Kidney (tissue), 13 donors: ENCODE measurements at regions not wholly inside any gene's neighbourhood (a gene's known extent, or its start where the extent isn't known, plus 50 kb on each side); places are given as distances from the start of the nearest gene placed in this dataset.

Experiments used
- DNase-seq, 5 donors: peaks; one replicate each; pipeline ENCODE4 v3.0.0-alpha.2; 2013 to 2020
- FAIRE-seq: peaks from 2 replicates; lab custom pipeline; 2012; peaks lifted over from hg19 to GRCh38; lab: Jason Lieb, UNC
- H3K27ac ChIP-seq, 2 donors: one replicate each; pipeline ENCODE4 v1.7.0; 2013; ENCODE audit warnings: low read depth in 2 of 2, low read length in 2 of 2, inconsistent platforms in 1 of 2
- H3K27me3 ChIP-seq: one replicate; pipeline ENCODE4 v1.7.1; 2013; ENCODE audit warnings: low read length, inconsistent platforms; ENCODE audit not compliant: control insufficient read depth, insufficient read depth
- H3K36me3 ChIP-seq, 3 donors: one replicate each; pipeline versions ENCODE4 v1.7.0 to v1.7.1; 2013; ENCODE audit warnings: low read length in 3 of 3, control low read depth in 1 of 3, inconsistent platforms in 1 of 3; ENCODE audit not compliant: insufficient read depth in 3 of 3, control insufficient read depth in 2 of 3
- H3K4me1 ChIP-seq, 3 donors: one replicate each; pipeline versions ENCODE4 v1.7.0 to v1.7.1; 2013; ENCODE audit warnings: low read length in 3 of 3, inconsistent platforms in 1 of 3, low read depth in 1 of 3; ENCODE audit not compliant: control insufficient read depth in 2 of 3, insufficient read depth in 2 of 3
- H3K4me3 ChIP-seq, 3 donors: one replicate each; pipeline versions ENCODE4 v1.7.0 to v1.8.1; 2013; ENCODE audit warnings: low read length in 3 of 3, control low read depth in 1 of 3, inconsistent platforms in 1 of 3
- H3K9ac ChIP-seq, 3 donors: one replicate each; pipeline versions ENCODE4 v1.7.0 to v1.7.1; 2013; ENCODE audit warnings: low read length in 3 of 3, control low read depth in 1 of 3, inconsistent platforms in 1 of 3
- H3K9me3 ChIP-seq, 3 donors: one replicate each; pipeline versions ENCODE4 v1.7.0 to v1.7.1; 2013; ENCODE audit warnings: low read length in 3 of 3, control low read depth in 1 of 3, inconsistent platforms in 1 of 3; ENCODE audit not compliant: control insufficient read depth in 2 of 3, insufficient read depth in 1 of 3
- CTCF ChIP-seq: IDR thresholded peaks from 3 replicates; pipeline ENCODE4 v1.5.1; 2012; ENCODE audit warnings: mild to moderate bottlenecking, moderate library complexity, borderline replicate concordance; ENCODE audit not compliant: insufficient read depth; ENCODE audit errors: extremely low read depth
- intact Hi-C: fragments of 100-400 bp; cut with DNase I; formaldehyde crosslinking; loops from one replicate; pipeline ENCODE4 v1.11.1; 2022
- donor health status: control.
- donor health status: control.
- donor health status: control.
- donor health status: control.
- donor health status: control.
- donor health status: DM: yes; HTN: yes; CAD: no.
- donor health status: Normal renal cell carcinoma (clear cell type).

GRCh38 chr3:95097493-95097892 is 1034.6 kb downstream of the NSUN3 start:
- H3K4me1 ChIP-seq, result no peaks in the 10 kb centered on the region
- intact Hi-C loops, result no loop called here
- peak in 2 of 5 donors; percentile 1 for DNase-seq

GRCh38 chr3:95120921-95121320 is 1058.1 kb downstream of the NSUN3 start:
- intact Hi-C loops, result no loop called here
- Histone ChIP-seq H3K27me3 (no peaks in the 10 kb centered on the region), H3K9ac (no peak overlapping the region), H3K36me3 (no peaks in the 10 kb centered on the region), H3K4me1 (no peaks in the 10 kb centered on the region), H3K4me3 (no peak overlapping the region), H3K9me3 (no peaks in the 10 kb centered on the region), H3K27ac (no peak overlapping the region)
- no peak for FAIRE-seq
- no peak for TF ChIP-seq CTCF
- DNase-seq, result no peak

More at GRCh38 chr3:95097493-95097892, 1034.6 kb downstream of the NSUN3 start:
- H3K9ac ChIP-seq, result no peak overlapping the region
- H3K9me3 ChIP-seq, result no peaks in the 10 kb centered on the region
- no peak overlapping the region for H3K27ac ChIP-seq
- no peak for FAIRE-seq
- no peaks in the 10 kb centered on the region for H3K27me3 ChIP-seq
- TF ChIP-seq CTCF, result no peak
- H3K4me3 ChIP-seq, result no peak overlapping the region
- no peaks in the 10 kb centered on the region for H3K36me3 ChIP-seq

GRCh38 chr3:95123104-95123503 is 1060.2 kb downstream of the NSUN3 start:
- H3K9ac ChIP-seq, result no peak overlapping the region
- H3K27ac ChIP-seq, result no peak overlapping the region

More at GRCh38 chr3:95123104-95123503, 1060.2 kb downstream of the NSUN3 start:
- intact Hi-C loops, result no loop called here
- DNase-seq (no peak), FAIRE-seq (no peak)
- no peak for TF ChIP-seq CTCF
- H3K36me3 ChIP-seq, result no peaks in the 10 kb centered on the region
- H3K9me3 ChIP-seq, result no peaks in the 10 kb centered on the region
- no peaks in the 10 kb centered on the region for H3K4me1 ChIP-seq
- no peaks in the 10 kb centered on the region for H3K27me3 ChIP-seq
- no peak overlapping the region for H3K4me3 ChIP-seq
